HUES64 (cell line): ENCODE measurements at regions not wholly inside any gene's neighbourhood (a gene's known extent, or its start where the extent isn't known, plus 50 kb on each side); places are given as distances from the start of the nearest gene placed in this dataset.
"Not testable (repeated sequence)": the region's sequence is repeated elsewhere in the genome, so short reads cannot be mapped to it uniquely, and the experiment has no call there.

Experiments
- H3K27ac ChIP-seq: 2 replicates; pipeline ENCODE4 v1.7.0; 2013; ENCODE audit warnings: low read depth, low read length, inconsistent platforms
- H3K27me3 ChIP-seq: 2 replicates; pipeline ENCODE4 v1.6.1; 2013; ENCODE audit warnings: mild to moderate bottlenecking, low read length; ENCODE audit not compliant: insufficient read depth
- H3K36me3 ChIP-seq: 2 replicates; pipeline ENCODE4 v1.6.1; 2013; ENCODE audit warnings: mild to moderate bottlenecking, low read length; ENCODE audit not compliant: insufficient read depth
- H3K4me1 ChIP-seq: 2 replicates; pipeline ENCODE4 v1.6.1; 2013; ENCODE audit warnings: mild to moderate bottlenecking, low read length, moderate library complexity; ENCODE audit not compliant: insufficient read depth
- H3K4me3 ChIP-seq: 2 replicates; pipeline ENCODE4 v1.5.1; 2013; ENCODE audit warnings: mild to moderate bottlenecking, low read length, moderate library complexity
- H3K9ac ChIP-seq: 2 replicates; pipeline ENCODE4 v1.6.1; 2013; ENCODE audit warnings: mild to moderate bottlenecking, low read depth, low read length
- H3K9me3 ChIP-seq: 2 replicates; pipeline ENCODE4 v1.6.1; 2013; ENCODE audit warnings: low read depth, low read length; ENCODE audit not compliant: insufficient read depth
- WGBS: fragments of 150-250, 120-280 bp; methylation state at CpG from one replicate; pipeline ENCODE4 v1.1.7; 2013; ENCODE audit warnings: missing lambda C conversion rate; 5-methylcytosine and 5-hydroxymethylcytosine counted together

DNA sequence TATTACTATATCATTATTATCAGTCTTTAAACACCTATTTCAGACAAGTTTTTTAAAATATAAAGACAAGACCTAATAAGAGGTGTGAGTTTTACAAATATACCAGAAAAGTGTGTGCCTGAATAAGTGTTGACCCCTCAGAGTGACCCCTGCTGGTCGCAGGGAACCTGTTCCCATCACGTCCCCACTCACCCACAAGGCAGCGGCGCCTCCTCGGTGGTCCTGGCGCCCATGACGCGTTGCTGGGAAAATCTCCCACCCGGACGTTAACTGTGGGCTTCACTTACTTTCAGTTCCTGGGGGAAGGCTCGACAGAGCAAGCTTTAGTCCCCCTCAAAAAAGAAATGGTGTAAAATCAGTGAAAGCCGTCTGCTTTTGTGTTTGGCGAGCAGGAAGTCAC is 93.5 kb downstream of the TMEM18 start:
- Histone ChIP-seq H3K9ac (no peak overlapping the region), H3K27me3 (no peaks in the 10 kb centered on the region), H3K36me3 (no peaks in the 10 kb centered on the region), H3K4me1 (peaks cover 12% of the 10 kb centered on the region; the same call in 1 of the 2 replicates), H3K27ac (no peak overlapping the region), H3K4me3 (no peak overlapping the region), H3K9me3 (no peaks in the 10 kb centered on the region)
- WGBS: 81% methylated on average over 13 of the region's 13 CpGs

DNA sequence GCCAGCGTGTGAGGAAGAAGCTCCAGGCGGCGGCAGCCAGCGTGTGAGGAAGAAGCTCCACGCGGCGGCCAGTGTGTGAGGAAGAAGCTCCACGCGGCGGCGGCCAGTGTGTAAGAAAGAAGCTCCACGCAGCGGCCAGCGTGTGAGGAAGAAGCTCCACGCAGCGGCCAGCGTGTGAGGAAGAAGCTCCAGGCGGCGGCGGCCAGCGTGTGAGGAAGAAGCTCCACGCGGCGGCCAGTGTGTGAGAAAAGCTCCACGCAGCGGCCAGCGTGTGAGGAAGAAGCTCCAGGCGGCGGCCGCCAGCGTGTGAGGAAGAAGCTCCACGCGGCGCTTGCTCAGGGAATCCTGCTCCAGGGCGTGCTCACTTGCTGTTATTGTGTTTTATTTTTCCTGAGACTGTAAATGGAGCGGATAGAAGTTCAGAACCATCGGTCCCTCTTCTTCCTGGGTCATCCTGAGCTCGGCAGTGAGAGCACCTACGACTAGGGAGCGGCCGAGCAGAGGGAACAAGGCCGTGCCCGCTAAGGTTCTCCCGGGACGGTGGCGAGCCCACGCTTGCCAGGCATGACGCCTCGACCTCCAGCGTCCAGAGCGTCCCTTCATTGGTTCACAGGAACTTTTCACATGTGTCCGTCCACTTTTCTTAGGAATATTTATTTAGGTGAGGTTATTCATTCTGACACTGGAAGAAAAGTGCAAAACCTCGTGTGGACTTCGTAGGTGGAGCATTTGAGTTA is 94.2 kb downstream of the TMEM18 start:
- H3K4me1 ChIP-seq: peaks cover 12% of the 10 kb centered on the region; the same call in 1 of the 2 replicates
- no peak overlapping the region for H3K27ac ChIP-seq
- no peak overlapping the region for H3K4me3 ChIP-seq
- H3K36me3 ChIP-seq: no peaks in the 10 kb centered on the region
- H3K9ac ChIP-seq: no peak overlapping the region
- 96% methylated on average over 54 of the region's 54 CpGs for WGBS
- no peaks in the 10 kb centered on the region for H3K9me3 ChIP-seq
- H3K27me3 ChIP-seq: no peaks in the 10 kb centered on the region

DNA sequence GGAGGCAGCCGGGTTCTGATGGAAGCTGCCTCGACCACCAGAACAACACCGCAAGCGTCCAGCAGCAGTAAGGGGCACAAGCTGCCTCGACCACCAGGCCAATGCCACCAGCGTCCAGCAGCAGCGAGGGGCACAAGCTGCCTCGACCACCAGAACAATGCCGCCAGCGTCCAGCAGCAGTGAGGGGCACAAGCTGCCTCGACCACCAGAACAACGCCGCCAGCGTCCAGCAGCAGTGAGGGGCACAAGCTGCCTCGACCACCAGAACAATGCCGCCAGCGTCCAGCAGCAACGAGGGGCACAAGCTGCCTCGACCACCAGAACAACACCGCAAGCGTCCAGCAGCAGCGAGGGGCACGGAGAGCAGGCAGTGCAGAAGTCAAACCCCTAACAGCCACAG is 94.9 kb downstream of the TMEM18 start:
- not testable (repeated sequence) for H3K27ac ChIP-seq, H3K36me3 ChIP-seq, H3K4me3 ChIP-seq, H3K9me3 ChIP-seq, H3K27me3 ChIP-seq, H3K9ac ChIP-seq
- WGBS: 94% methylated on average over 23 of the region's 23 CpGs
- H3K4me1 ChIP-seq: peaks cover 12% of the 10 kb centered on the region; the same call in 1 of the 2 replicates

DNA sequence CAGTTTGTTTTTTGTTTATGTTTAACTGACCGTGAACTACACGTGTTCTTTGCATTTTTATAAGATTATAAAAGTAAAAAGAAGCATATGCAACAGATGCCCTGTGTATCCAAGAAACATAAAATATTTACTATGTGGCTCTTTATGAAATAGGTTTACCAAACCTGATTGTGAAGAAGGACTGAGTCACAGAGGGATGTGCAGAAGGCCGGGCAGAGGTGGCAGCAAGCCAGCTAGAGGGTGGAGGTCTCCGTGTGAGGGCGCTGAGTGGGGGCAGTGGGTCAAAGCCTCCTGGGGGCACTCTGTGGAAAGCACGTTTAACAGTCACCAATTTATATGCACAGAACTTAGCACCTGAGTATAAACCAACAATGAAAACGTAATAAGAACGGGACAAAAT is 97.2 kb downstream of the TMEM18 start:
- Histone ChIP-seq H3K9me3 (peaks cover 5% of the 10 kb centered on the region; the same call in 1 of the 2 replicates), H3K4me1 (no peaks in the 10 kb centered on the region), H3K9ac (no peak overlapping the region), H3K36me3 (no peaks in the 10 kb centered on the region), H3K27ac (no peak overlapping the region), H3K4me3 (no peak overlapping the region), H3K27me3 (no peaks in the 10 kb centered on the region)
- WGBS: 83% methylated on average over 6 of the region's 8 CpGs

DNA sequence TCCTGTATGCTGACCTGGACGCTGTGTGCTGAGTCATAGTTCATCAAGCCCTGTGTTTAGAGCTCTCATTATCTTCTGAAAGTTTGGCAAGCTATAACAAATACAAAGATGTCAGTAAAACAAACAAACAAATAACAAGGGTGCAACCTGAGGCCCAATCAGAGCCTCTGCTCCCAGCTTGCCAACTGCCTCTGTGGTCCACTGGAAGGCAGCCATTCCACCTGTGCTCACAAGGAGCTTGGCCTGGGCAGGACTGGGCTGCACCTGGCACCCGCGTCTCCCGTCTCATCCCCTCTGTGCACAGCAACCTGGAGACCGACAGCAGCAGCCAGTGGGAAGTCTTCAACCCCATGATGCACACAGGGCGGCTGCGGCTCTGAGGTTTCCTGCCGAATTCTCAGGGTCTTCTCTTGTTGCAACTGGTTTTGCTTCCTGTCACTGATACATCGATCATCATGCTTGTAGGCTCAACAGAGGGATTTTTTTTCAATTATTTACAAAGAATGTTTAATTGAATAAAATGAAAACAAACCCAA is 97.8 kb downstream of the TMEM18 start:
- Histone ChIP-seq H3K27ac (no peak overlapping the region), H3K27me3 (no peaks in the 10 kb centered on the region), H3K9ac (no peak overlapping the region), H3K4me3 (no peak overlapping the region), H3K4me1 (no peaks in the 10 kb centered on the region), H3K36me3 (no peaks in the 10 kb centered on the region), H3K9me3 (peaks cover 5% of the 10 kb centered on the region; the same call in 1 of the 2 replicates)
- 94% methylated on average over 9 of the region's 9 CpGs for WGBS

DNA sequence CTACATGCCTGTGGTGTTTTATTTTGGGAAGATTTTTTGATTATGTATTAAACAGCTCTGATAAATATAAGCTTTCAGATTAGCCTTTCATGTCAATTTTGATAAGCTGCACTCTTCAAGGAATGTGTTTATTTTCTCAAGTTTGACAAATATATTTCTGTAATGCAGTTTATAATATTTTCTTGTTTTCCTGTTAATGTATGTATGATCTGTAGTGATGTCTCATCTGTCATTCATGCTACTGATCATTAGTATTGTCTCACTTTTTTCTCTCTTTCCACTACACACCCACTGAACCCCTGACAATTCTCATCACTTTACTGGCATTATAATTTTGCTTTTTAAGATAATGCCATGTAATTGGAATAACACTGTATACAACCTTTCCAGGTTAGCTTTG is 100.9 kb downstream of the TMEM18 start:
- Histone ChIP-seq H3K9me3 (peaks cover 6% of the 10 kb centered on the region; the same call in 1 of the 2 replicates), H3K4me1 (no peaks in the 10 kb centered on the region), H3K9ac (no peak overlapping the region), H3K27ac (no peak overlapping the region), H3K4me3 (no peak overlapping the region), H3K36me3 (no peaks in the 10 kb centered on the region), H3K27me3 (no peaks in the 10 kb centered on the region)

DNA sequence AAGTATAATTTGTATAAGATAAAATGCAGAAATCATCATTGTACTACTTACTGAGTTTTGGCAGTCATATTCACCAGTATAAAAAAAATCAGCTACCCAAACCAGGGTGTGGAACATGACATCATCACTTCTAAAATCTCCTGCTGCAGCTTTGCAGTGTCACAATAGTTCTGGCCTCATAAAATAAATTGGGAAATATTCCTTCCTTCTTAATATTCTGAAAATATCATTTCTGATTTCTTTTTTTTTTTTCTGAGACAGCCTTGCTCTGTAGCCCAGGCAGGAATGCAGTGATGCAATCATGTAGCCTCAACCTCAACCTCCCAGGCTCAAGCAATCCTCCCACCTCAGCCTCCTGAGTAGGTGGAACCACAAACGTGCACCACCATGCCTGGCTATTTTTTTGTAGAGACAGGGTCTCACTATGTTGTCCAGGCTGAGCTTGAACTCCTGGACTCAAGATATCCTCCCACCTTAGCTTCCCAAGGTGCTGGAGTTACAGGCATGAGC is 101.4 kb downstream of the TMEM18 start:
- 91% methylated on average over 1 of the region's 1 CpG for WGBS
- Histone ChIP-seq H3K4me3 (no peak overlapping the region), H3K27ac (no peak overlapping the region), H3K9me3 (peaks cover 9% of the 10 kb centered on the region; the same call in 1 of the 2 replicates), H3K4me1 (no peaks in the 10 kb centered on the region), H3K36me3 (no peaks in the 10 kb centered on the region), H3K9ac (no peak overlapping the region), H3K27me3 (no peaks in the 10 kb centered on the region)

DNA sequence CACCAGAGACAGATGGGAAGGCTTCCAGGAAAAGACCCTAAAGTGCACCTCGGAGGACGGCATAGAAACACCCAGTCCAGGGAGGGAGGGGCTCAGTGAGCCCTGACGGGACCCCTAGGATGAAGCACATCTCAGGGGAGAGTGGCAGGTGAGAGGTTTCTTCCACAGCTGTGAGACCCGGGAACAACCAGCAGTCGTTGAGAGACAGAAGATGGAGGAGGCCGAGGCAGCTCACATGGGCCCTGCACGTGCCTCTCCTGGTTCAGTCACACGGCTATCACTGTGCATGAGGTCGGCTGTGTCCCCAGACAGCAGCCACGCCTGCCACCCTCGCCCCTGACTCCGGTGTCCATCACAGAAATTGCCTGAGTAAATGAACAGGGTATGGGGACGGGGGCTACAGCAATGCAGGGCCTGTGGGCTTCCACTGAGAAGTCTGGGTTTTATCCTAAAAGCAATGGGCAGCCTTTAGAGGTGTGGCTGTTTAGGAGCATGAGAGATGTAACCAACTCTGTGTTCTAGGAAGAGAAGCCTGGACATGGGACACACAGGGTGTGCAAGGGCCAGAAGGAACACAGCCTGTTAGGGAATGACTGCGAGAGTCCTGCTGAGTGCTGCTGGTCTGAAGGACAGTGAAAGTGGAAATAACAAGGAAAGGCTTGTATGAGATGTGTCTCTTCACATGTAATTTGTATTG is 102.0 kb downstream of the TMEM18 start:
- H3K4me3 ChIP-seq: no peak overlapping the region
- H3K27me3 ChIP-seq: no peaks in the 10 kb centered on the region
- H3K9ac ChIP-seq: no peak overlapping the region
- 94% methylated on average over 14 of the region's 14 CpGs for WGBS
- H3K27ac ChIP-seq: no peak overlapping the region
- no peaks in the 10 kb centered on the region for H3K36me3 ChIP-seq
- H3K4me1 ChIP-seq: no peaks in the 10 kb centered on the region
- H3K9me3 ChIP-seq: peaks cover 9% of the 10 kb centered on the region; the same call in 1 of the 2 replicates

DNA sequence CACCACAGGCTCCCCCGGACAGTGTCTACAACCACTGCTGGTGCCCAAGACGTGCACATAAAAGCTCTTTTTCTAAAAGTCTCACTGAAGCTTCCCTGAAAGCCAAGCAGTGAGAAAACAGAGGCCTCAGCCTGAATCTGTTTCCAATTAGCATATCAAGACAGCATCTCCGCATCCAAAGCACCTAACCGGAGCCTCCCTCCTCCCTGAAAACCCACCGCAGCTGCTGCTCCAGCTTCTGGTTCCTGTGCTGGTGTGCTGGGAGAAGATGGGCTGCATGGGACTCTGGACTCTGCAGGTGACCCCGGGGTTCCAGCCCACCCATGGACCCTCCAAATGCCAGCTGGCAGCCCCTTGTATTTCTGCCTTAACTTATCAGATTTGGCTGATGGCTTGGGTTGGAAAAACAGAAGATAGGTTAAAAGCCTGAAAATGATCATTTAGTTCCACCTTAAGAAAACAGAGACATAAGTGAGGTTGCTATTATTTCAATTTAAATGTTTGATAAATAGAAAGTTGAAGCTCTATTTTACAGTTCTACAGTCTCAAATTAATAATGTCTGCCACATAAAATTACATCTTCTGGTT is 103.3 kb downstream of the TMEM18 start:
- WGBS: 76% methylated on average over 6 of the region's 6 CpGs
- no peak overlapping the region for H3K4me3 ChIP-seq
- H3K27ac ChIP-seq: no peak overlapping the region
- H3K9me3 ChIP-seq: peaks cover 9% of the 10 kb centered on the region; the same call in 1 of the 2 replicates
- no peaks in the 10 kb centered on the region for H3K36me3 ChIP-seq
- no peaks in the 10 kb centered on the region for H3K27me3 ChIP-seq
- H3K9ac ChIP-seq: no peak overlapping the region
- no peaks in the 10 kb centered on the region for H3K4me1 ChIP-seq

DNA sequence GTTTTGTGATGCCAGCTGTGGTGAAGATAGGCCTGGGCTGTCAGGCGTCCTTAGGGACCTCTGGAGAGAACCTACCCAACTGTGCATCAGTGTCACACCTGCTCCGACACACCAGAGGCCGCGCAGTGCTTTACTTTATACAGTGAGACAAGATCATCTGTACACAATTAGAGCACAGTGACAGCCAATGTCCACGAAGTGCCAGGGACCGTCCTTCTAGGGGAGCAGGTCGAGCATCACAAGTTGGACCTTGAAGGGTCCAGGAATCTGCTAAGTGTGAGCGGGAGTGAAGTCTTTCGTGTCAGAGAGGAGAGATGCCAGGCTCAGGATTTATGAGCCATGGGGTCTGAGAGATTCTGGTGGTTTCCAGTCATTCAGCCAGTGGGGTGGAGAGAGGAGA is 104.2 kb downstream of the TMEM18 start:
- Histone ChIP-seq H3K36me3 (no peaks in the 10 kb centered on the region), H3K9ac (no peak overlapping the region)
- 94% methylated on average over 9 of the region's 9 CpGs for WGBS

DNA sequence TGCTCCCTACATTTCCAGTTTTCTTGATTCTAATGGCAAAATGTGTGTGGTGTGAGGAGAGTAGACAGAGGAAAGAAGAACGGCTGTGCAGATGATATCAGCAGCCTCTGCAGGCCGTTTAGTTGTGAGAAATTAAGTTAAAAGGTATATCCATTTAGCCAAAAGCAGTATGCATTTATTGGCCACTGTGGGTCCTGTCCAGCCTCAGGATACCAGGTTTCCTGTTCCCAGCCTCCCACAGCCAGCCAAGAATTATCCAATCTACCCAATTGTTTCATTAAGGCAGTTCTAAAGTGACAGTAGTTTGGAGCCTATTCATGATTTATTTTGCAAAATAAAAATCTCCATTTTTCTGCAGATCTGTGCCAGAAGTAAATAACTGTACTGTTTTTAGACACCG is 107.5 kb downstream of the TMEM18 start:
- H3K4me1 ChIP-seq: no peaks in the 10 kb centered on the region
- no peak overlapping the region for H3K27ac ChIP-seq
- no peaks in the 10 kb centered on the region for H3K36me3 ChIP-seq
- H3K9ac ChIP-seq: no peak overlapping the region
- H3K9me3 ChIP-seq: peaks cover 3% of the 10 kb centered on the region; the same call in 1 of the 2 replicates
- 83% methylated on average over 3 of the region's 3 CpGs for WGBS
- no peak overlapping the region for H3K4me3 ChIP-seq
- H3K27me3 ChIP-seq: no peaks in the 10 kb centered on the region

More for the DNA sequence above, 104.2 kb downstream of the TMEM18 start:
- Histone ChIP-seq H3K4me3 (no peak overlapping the region), H3K27ac (no peak overlapping the region), H3K4me1 (no peaks in the 10 kb centered on the region), H3K9me3 (peaks cover 9% of the 10 kb centered on the region; the same call in 1 of the 2 replicates), H3K27me3 (no peaks in the 10 kb centered on the region)
